GM13976 (cell line): ENCODE measurements at regions not wholly inside any gene's neighbourhood (a gene's known extent, or its start where the extent isn't known, plus 50 kb on each side); places are given as distances from the start of the nearest gene placed in this dataset.

Experiments used
- DNase-seq: peaks from one replicate; pipeline ENCODE4 v3.0.0; 2012; ENCODE audit warnings: low spot score
- in situ Hi-C: fragments of 300-500 bp; cut with MboI; formaldehyde crosslinking; loops from one replicate; pipeline ENCODE4 v1.12.0; 2022; ENCODE audit warnings: low sequenced_read_pairs, mixed read lengths, inconsistent platforms; ENCODE audit not compliant: unreplicated experiment
- TF ChIP-seq, protein P1 (sequence below): IDR thresholded peaks from 2 replicates; pipeline ENCODE4 v1.5.1; 2012; ENCODE audit warnings: borderline replicate concordance, mild to moderate bottlenecking; ENCODE audit not compliant: insufficient read depth; ENCODE audit errors: extremely low read depth, missing control alignments, control extremely low read depth

DNA sequence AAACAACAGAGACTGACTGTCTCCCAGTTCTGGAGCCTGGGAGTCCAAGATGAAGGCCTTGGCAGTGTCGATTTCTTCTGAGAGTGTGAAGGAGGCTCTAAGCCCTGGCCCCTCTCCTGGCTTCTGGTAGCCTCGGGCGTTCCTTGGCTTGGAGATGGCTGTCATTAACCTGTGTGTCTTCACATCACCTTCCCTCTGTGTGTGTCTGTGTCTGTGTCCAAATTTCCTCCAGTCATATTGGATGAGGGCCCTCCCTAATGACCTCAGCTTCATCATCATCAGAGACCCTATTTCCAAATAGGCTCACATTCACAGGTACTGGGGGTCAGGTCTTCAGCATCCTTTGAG is 138.3 kb downstream of the TOMM20 start:
- DNase-seq, result no peak
- in situ Hi-C loops, result no loop called here
- TF ChIP-seq, protein P1, sequence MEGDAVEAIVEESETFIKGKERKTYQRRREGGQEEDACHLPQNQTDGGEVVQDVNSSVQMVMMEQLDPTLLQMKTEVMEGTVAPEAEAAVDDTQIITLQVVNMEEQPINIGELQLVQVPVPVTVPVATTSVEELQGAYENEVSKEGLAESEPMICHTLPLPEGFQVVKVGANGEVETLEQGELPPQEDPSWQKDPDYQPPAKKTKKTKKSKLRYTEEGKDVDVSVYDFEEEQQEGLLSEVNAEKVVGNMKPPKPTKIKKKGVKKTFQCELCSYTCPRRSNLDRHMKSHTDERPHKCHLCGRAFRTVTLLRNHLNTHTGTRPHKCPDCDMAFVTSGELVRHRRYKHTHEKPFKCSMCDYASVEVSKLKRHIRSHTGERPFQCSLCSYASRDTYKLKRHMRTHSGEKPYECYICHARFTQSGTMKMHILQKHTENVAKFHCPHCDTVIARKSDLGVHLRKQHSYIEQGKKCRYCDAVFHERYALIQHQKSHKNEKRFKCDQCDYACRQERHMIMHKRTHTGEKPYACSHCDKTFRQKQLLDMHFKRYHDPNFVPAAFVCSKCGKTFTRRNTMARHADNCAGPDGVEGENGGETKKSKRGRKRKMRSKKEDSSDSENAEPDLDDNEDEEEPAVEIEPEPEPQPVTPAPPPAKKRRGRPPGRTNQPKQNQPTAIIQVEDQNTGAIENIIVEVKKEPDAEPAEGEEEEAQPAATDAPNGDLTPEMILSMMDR, result no peak

DNA sequence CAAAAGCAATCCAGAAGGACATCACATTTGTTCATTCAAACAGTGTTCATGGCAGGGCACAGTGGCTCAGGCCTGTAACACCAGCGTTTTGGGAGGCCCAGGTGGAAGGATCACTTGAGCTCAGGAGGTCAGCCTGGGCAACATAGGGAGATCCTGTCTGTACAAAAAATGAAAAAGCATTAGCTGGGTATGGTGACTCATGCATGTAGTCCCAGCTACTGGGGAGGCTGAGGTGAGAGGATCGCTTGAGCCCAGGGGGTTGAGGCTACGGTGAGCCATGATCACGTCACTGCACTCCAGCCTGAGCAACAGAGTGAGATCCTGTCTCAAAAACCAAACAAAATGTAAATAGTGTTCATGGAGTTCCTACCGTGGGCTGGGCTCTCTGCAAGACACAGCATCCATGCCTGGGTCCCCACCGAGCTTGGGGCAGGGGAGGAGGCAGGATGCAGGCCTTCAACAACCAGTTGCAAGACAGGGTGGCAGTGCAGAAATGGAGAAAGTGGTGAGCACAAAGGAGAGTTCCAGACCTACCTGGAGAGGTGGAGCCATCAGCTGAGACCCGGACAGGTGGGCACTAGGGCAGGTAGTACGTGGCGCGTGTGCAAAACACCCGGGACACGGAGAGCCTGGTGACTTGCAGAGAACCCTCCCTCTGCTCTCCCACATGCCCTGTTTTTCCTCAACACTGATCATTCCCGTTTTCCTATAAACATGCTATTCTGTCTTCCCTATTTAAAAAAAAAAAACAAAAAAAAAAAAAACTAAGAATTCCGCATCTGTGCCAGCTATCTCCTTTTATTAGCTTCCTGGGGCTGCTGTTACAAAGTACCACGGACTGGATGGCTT is 138.9 kb downstream of the TOMM20 start:
- TF ChIP-seq, protein P1, result no peak
- no peak for DNase-seq
- in situ Hi-C loops, result no loop called here

DNA sequence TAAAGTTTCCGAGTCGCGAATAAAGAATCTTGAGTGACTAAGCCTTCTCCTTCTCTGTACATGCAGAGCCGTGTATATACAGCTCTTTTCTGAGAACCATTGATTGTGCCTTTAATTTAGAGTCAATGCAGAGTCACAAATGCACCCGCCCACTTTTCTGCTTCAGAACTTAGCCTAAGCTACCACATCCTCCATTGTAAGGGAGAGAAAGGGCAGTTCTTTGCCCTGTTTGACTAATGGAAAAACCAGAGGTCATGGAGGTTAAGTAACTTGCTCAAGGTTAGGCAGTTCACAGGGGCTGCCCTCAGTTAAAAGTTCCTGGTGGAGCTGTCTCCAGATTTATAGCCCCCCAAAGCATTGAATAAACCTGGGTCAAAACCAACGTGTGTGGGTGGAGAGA is 139.6 kb downstream of the TOMM20 start:
- no peak for DNase-seq
- in situ Hi-C loops, result no loop called here
- TF ChIP-seq, protein P1, result no peak

DNA sequence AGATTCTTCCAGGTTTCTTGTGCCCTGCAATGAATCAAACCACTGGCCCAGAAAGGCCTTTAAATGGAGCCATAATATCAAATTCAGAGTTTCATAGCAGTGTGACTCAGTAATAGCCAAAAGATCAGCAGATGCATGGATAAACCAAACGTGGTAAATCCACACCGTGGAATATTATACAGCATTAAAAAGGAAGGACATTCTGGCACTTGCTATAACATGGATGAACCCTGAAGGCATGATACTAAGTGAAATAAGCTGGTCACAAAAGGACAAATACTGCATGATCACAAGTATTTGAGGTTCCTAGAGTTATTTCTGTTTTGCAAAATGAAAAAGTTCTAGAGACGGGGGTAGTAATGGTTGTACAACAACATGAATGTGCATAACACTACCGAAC is 140.1 kb downstream of the TOMM20 start:
- in situ Hi-C loops, result no loop called here
- DNase-seq, result no peak
- TF ChIP-seq, protein P1, result no peak

DNA sequence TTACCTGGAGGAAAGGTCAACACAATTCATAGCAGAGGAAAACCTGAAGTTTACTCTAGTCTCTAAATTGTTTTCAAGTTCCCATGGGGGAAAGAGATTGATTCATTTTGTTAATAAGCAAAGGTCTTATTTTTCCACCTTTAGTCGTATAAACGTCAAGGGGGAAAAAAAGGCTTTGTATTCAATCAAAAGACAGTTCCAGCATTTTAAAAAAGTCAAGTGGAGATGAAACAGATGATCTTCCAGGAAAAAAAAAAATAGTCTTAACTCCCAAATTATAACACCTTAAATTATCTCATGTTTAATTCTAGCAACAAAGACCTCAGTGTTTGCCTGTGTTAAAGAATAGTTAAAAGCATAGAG is 140.5 kb downstream of the TOMM20 start:
- TF ChIP-seq, protein P1, result no peak
- in situ Hi-C loops, result no loop called here
- no peak for DNase-seq

DNA sequence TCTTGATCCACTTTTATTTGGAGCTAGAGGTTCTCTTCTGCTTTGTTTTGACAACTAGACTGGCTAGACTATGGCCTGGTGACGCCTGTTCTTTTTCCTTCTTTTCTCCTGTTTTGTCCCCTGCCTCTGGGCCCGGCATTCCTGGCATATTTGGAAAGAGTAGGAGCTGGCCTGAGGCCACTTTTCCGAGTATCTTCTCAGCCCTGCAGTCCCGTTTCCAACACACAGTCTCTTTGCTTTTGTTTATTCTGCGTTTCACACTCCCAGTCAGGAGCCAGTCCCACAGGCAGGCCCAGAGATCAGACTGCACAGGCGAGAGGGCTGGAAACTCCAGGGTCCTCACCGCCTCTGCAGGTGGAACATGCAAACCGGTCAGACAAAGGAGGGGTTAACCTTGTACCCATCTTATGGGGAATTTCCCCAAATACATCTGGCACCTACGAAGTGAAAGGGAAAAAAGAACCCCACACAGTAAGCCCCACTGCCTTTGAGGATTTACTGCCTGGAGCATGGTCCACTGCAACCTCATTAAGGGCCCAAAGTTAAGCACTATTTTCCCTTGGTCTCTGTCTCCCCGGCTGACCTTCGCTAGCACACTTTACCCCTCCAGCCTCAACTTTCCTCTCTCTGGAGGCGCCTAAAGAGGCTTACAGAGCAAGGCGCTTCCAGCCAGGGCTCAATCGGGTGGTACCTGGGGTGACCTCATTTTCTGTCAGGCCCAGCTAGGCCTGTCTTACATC is 141.1 kb downstream of the TOMM20 start:
- TF ChIP-seq, protein P1, result no peak
- in situ Hi-C loops, result no loop called here
- peak; percentile 57 for DNase-seq
